Breast epithelium (tissue), 3 donors: ENCODE measurements at regions not wholly inside any gene's neighbourhood (a gene's known extent, or its start where the extent isn't known, plus 50 kb on each side); places are given as distances from the start of the nearest gene placed in this dataset.

ENCODE experiments used
- CTCF ChIP-seq, 3 donors: fragments of 450-650 bp; IDR thresholded peaks; one replicate each; pipeline ENCODE4 v1.5.1; 2016 to 2017; ENCODE audit warnings: antibody characterized with exemption in 3 of 3, mild to moderate bottlenecking in 3 of 3, moderate library complexity in 3 of 3
- POLR2A ChIP-seq: fragments of 450-650 bp; IDR thresholded peaks from one replicate; pipeline ENCODE4 v1.6.1; 2016; ENCODE audit warnings: antibody characterized with exemption, mild to moderate bottlenecking, moderate library complexity
- POLR2AphosphoS5 ChIP-seq, 3 donors: sonication (generic); formaldehyde crosslinking; IDR thresholded peaks; one replicate each; pipeline ENCODE4 v1.6.1; 2017; ENCODE audit warnings: antibody characterized with exemption in 3 of 3

DNA sequence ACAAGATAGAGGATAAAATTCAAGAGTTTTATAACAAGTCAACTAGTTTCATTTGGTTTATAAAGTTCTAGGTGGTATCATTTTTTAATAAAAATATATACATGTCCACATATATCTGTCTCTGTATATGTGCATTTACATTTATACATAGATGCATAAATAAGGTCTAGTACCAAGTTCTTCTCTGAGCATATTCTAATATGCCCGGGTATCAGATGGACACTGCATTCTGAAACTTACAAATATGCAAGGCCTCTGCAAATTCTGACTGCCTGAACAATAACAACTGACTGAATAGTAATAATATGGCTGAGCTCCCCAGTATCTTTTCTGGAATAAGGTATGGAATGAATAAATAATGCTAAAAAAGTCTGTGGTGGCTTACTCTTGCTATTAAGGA lies 304.8 kb downstream of the KLF12 start:
- TF ChIP-seq POLR2AphosphoS5 (IDR thresholded peaks at IDR 0.05) (no peak), CTCF (IDR thresholded peaks at IDR 0.05) (no peak), POLR2A (no peak)
